Mucosa of gallbladder (tissue), 1 donor: ENCODE measurements at regions not wholly inside any gene's neighbourhood (a gene's known extent, or its start where the extent isn't known, plus 50 kb on each side); places are given as distances from the start of the nearest gene placed in this dataset.
A peak's percentile ranks its signal among the peaks of the same experiment; 100 is the strongest.
"Not testable (repeated sequence)": the region's sequence is repeated elsewhere in the genome, so short reads cannot be mapped to it uniquely, and the experiment has no call there.

Source experiments
- DNase-seq: peaks from one replicate; pipeline ENCODE4 v3.0.0-alpha.2; 2020; ENCODE audit warnings: low spot score
- donor health status: DM: no; HTN: no; CAD: no.

GRCh38 chr18:5830902-5831301, 64.4 kb downstream of the TMEM200C start:
- not testable (repeated sequence) for DNase-seq

GRCh38 chr18:5828913-5829312, 66.4 kb downstream of the TMEM200C start:
- DNase-seq, result no peak

- DNase-seq, result no peak
Observed at GRCh38 chr18:5825663-5826062, 69.7 kb downstream of the TMEM200C start.

GRCh38 chr18:5824370-5824984, 70.8 kb downstream of the TMEM200C start:
- no peak for DNase-seq

DNA sequence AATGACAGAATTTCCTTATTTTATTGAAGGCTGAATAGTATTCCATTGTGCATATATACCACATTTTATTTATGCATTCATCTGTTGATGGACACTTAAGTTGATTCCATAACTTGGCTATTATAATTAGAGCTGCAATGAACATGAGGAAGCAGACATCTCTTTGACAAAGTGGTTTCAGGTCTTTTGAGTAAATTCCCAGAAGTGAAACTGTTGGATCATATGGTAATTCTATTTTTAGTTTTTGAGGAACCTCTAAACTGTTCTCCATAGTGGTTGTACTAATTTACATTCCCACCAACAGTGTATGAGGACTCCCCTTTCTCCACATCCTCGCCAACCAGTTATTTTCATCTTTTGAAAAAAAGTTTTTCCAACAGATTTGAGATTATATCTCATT, 77.5 kb downstream of the TMEM200C start:
- no peak for DNase-seq

GRCh38 chr18:5806860-5807259, 88.5 kb downstream of the TMEM200C start:
- no peak for DNase-seq

DNA sequence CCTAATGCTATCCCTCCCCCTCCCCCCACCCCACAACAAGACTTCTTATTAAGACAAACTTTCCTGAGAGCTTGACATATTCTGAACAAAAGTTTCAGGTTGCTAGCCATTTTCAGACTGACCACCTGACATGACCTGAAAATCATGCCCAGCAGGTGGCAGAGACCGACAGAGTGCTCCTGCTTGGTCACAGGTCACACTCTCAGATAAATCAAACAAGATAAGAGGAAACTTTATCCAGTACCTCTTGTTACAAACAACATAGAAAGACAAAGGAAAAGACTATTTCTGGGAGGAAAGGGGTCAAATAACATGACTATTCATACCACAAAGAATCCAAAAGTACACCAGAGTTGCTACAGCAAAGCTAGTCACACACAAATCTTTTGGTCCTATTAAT, 107.4 kb downstream of the TMEM200C start:
- no peak for DNase-seq

DNA sequence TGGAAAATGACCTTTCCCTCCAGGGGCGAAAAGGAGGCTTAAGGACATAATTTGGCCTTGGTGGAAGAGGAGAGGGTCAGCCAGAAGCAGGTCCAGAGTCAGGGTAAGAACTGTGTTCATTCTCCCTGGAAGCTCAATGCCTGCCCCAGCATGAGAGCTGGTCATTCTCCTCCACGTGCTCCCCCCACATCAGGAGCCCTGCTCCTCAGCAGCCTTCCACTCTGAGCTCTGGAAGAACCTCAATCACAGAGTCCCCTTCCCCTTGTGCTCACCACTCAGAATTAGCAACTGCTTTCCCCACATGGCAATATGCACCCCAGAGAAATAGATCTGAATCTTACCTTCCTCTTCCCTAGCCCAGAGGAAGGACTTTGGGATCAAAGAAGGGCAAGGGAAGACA, 115.4 kb downstream of the TMEM200C start:
- no peak for DNase-seq

DNA sequence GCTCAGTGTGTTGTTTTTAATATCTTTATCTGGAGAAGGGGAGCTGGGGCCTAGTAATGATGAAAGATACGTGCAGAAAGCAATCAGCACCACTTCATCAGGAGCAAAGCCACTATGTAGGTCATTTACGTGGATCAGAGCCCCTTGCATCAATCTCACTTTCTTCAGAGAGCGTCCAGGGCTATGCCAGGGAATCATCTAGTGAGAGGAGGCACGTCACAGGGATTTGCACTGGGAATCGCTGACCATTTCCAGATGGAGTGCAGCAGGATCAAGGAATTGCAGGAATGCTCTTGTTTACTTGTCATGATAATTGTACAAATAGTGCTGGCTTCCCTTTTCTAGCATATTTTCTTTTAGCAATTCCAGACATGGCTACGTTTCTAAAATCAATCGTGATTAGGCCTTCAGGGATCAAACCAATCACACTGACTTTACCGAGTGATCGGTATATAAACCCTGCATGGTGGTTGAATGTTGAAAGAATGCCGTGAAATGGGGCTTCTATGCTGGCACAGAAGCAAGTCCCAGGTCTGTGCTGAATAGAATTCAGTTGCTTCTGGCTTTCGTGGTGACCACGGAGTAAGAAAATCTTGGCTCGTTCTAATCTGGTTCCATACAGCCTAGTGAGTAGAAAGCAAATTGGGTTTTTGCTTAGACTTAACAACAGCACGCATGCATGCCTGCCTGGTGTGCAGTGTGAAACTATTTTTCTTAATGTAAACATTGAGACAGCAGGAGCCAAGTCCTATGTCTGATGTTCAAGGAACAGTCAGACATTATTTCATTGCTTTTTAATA, 122.8 kb downstream of the TMEM200C start:
- DNase-seq, result peak; percentile 46

- DNase-seq, result no peak
Observed at GRCh38 chr18:5771343-5771742, 124.0 kb downstream of the TMEM200C start.

GRCh38 chr18:5770176-5770575, 125.1 kb downstream of the TMEM200C start:
- DNase-seq, result no peak

GRCh38 chr18:5768454-5768853, 126.9 kb downstream of the TMEM200C start:
- no peak for DNase-seq

DNA sequence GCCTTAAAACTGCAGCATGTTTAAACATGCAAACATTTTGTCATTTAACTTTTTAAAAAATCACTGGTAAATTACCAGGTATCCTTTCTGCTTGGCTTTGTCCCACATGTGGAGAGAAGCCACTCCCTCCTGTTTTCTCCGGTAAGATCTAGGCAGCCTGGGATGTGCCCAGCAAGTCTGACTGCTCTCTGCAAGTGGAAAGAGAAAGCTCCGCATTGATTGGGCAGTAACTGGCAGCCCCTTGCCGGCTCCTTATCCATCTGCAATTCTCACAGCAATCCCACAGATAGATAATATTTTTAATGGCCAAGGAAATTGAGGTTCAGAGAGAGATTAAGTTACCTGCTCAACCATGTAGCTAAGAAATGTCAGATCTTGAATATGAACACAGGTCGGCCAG, 136.1 kb downstream of the TMEM200C start:
- DNase-seq, result no peak

DNA sequence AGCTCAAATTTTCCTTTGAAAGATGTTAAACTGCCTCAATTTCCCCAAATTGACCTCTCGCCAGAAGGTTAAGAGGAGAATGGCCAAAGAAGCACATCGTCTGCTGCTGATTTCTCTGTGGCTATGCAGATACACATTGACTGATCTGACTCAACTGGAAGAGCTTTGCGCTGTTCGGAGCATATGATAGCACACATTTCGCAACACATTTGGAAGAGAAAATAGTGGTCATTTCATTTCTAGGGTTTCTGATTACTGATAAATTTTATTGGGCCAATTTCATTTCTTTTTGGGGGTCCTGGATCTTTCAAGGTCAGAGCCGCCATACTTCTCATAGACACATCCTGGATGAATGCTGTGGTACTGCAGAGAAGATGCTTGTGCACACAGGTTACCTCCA, 138.5 kb downstream of the TMEM200C start:
- no peak for DNase-seq

GRCh38 chr18:5747678-5748077, 147.6 kb downstream of the TMEM200C start:
- DNase-seq, result no peak

DNA sequence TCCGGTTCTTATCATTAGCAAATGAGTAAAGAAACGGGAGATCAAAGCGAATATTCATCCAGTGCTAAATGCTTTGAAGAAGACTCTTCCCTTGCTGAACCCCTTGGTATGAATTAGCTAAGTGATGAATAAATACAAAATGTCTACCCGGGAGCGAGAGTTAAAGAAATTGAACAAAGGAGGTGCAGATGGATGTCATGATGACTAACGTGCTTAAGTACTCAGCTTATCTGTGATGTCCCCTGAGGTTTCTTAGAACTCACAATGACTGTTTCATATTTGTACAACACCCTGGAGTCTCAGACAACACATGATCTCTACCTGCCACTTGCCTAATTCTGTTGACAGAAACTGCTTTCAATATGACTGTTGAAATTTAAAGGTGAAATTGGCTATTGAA, 148.5 kb downstream of the TMEM200C start:
- no peak for DNase-seq

DNA sequence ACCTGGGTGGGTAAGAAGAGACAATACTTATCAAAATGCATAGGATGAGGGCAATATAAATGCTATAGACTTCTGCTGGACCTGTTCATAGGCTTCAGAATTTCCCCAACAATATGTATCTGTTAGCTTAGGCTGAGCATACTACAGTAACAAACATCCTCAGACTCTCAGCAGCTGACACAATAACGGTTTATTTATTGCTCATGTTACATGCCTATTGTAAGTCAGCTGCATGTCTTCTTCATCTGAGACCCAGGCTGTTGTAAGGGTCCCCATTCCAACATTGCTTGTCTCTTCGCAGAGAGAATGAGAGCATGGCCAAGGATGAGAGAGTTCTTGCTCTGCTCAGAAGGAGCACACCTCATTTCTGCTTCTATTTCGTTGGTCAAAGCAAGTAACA, 150.7 kb downstream of the TMEM200C start:
- DNase-seq, result no peak

DNA sequence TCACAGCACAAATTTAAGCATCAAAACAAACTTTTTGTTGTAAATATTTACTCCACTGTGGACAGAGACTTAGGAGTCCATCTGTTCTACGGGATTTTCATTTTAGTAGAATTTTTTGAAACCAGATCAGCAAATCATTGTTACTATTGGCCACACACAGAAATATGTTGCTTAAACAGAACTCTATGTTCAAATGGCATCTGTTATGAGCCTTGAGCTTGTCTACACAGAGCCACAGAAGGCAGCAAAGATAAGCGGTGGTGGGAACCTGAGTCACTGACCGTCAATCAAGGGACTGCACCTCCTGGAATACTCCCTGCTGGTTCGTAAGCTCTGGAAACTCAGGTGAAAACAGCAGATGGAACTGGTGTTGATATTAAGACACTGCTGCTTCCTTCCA, 156.8 kb downstream of the TMEM200C start:
- no peak for DNase-seq

GRCh38 chr18:5732318-5732717, 163.0 kb downstream of the TMEM200C start:
- no peak for DNase-seq

GRCh38 chr18:5729983-5730699, 165.2 kb downstream of the TMEM200C start:
- DNase-seq, result peak; percentile 24

DNA sequence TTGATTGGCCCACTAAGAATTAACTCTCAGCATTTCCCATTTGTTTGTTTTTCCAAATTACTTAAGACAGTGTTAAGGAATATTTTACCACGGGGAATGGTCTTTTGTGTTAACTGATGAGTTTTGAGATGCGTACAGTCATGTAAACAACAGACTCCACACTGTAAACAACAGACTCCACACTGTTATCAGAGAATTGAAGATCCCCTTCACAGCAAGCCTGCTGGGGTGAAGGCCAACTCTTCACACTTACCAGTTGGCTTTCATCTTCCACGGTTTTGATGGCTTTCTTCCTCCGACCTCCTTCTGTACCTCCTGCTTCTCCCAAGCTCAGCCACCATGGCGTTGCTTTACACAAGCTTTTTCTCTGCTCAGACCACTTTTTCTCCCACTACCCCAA, 166.8 kb downstream of the TMEM200C start:
- DNase-seq, result no peak

GRCh38 chr18:5726011-5726410, 169.3 kb downstream of the TMEM200C start:
- DNase-seq, result no peak

DNA sequence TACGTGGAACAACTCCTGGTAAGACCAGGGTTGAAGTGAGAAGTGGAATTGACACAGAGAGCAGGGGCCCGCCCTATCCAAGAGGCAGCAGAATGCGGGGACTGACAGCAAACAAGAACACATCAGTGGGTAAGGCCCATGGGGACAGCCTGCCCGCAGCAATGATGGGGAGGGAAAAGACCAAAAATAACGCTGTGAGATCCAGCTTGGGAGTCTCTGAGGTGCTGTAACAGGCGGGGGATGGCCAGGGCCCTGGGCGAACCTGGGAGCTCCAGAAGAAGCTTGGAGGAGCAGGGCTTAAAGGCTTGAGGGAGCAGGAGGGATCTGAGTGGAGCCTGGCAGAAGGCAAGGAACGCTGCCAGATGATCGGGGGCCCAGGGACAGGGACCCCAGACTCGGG, 173.4 kb downstream of the TMEM200C start:
- no peak for DNase-seq
